HUDEP-2 (cell line): ENCODE measurements at regions not wholly inside any gene's neighbourhood (a gene's known extent, or its start where the extent isn't known, plus 50 kb on each side); places are given as distances from the start of the nearest gene placed in this dataset.
"Not testable (repeated sequence)": the region's sequence is repeated elsewhere in the genome, so short reads cannot be mapped to it uniquely, and the experiment has no call there.

Experiments used
- DNase-seq, 76 experiments: peaks; one replicate each; lab custom pipeline; 2025; ENCODE audit not compliant: unreplicated experiment in 76 of 76; lab: John Stamatoyannopoulos, UW

- no peak for DNase-seq
Measured at GRCh38 chr1:58931024-58931423, 147.2 kb upstream of the JUN start.

DNA sequence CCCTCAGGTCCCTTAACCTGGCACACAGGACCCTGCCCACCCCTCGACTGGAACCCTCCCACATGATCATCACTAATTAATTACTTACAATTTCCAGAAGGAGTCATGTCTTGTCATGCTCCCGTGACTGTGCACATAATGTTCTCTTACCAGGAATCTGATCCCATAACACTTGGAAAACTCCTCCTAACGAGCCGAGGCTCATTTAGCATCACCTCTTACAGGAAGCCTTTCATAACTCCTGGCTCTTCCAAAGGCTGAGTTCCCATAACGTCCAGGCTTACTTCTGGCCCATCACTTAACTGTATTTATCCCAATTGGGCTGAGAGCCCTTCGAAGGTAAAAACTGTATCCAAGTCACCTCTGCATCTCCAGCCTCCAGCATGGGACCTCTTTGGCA lies 147.9 kb upstream of the JUN start:
- no peak for DNase-seq

- DNase-seq: peak in 1 of 76 experiments; percentile 12
Measured at GRCh38 chr1:58932859-58933598, 149.2 kb upstream of the JUN start.

DNA sequence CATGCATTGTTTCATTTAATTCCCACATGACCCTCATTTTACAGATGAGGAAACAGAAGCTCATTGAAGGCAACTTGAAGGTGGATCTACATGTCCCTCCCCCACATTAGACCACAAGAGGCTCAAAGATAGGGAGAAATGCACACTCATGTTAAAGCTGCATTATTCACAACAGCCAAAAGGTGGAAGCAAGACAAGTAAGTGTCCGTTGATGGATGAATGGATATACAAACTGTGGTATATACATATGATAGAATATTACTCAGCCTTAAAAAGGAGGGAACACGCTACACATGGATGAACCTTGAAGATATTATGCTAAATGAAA lies 149.7 kb upstream of the JUN start:
- peak in 3 of 76 experiments; percentile 1 to 12 (median 3) for DNase-seq

DNA sequence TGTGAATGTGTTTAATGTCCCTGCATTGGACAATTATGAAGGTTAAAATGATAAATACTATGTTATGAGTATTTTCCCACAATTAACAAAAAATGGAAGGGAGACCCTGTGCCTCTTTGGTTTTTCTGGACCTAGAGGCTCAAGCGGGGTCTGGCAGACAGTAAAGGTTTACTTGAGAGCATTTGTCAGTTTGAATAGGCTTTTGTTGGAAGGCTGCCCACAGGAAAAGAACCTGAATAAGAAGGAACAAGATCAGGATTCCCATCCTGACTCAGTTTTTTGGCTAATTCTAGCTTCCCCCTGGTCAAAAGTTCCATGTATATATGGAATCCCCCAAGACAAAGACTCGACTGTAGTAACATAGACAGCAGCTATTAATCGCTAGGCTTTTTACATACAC lies 150.9 kb upstream of the JUN start:
- no peak for DNase-seq

DNA sequence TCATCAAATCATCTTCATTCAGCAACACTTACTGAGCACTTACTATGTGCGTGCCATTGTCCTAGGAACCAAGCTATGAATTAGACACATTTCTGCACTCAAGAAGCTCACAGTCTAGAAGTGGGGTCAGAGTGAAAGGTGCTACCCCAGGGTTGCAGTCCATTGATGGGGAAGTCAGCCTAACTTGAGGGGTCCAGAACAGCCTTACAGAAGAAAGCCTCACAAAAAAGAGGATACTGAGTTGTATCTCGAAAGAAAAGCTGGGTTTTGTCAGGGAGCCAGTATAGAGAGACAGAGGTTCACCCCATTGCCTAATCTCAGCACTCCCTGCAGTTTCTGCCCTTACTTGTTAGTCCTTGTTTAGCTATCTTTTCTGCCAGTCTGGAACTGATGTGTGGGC lies 153.1 kb upstream of the JUN start:
- no peak for DNase-seq

- no peak for DNase-seq
Measured at GRCh38 chr1:58939146-58939545, 155.3 kb upstream of the JUN start.

- DNase-seq: no peak
Measured at GRCh38 chr1:58939666-58940370, 156.0 kb upstream of the JUN start.

DNA sequence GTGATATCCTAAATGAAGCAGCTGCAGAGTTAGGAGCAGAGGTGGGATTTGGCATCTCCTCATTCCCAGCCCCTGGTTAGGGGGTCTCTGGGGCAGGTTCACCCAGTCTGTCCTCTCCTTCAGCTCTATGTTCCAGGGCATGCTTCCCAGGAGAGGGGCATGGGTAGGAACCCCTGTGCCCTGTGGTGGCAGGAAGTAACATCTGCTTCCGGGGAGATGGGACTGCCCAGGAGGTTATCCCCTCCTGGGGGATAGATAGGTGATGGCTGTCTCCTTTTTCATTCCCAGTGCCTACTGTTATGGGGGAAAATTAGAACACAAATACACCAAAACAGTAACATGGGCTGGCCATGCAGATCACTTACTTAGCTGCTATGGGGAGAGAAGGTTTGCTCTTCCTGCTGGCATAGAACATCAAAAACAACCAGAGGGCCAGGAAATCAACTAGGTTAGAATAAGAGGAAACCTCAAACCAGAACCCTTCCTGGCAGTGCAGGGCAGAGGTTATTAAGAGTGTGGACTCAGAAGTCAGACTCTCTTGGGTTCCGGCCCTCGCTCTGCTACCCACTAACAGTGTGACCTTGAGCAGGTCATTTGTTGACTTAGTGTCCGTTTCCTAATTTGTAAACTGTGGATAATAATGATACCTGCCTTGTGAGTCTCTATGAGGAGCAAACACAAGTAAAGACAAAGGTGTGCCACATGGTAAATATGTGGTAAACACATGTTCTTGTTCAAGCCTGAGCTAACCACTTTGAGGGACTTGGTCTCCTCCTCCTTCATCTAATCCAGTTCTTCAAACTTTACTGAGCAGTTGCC lies 157.8 kb upstream of the JUN start:
- DNase-seq: no peak

- no peak for DNase-seq
Measured at GRCh38 chr1:58942759-58943191, 158.9 kb upstream of the JUN start.

DNA sequence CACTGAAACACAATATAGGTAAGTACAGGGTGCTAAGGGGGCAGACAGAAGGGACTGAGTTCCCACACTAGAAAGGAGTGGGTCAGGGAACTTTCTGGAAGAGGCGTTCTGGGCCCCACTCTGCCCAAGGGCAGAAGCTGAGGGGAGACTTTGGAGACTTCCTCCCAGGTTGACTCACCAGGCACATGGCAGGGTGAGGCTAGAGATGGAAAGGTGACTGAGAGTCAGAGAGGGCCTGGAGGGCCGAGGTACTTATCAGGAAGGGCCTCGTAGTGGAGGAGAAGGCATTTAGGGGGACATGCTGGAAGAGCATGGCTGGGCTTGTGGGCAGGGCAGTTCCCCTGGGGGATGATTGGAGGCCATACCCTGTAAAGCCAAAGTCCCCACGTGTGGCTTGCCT lies 159.9 kb upstream of the JUN start:
- no peak for DNase-seq

GRCh38 chr1:58944439-58944838 lies 160.6 kb upstream of the JUN start:
- DNase-seq: no peak

- DNase-seq: no peak
Measured at GRCh38 chr1:58946390-58946789, 162.5 kb upstream of the JUN start.

GRCh38 chr1:58948671-58949070 lies 164.8 kb upstream of the JUN start:
- DNase-seq: no peak

GRCh38 chr1:58949551-58950220 lies 165.8 kb upstream of the JUN start:
- no peak for DNase-seq

DNA sequence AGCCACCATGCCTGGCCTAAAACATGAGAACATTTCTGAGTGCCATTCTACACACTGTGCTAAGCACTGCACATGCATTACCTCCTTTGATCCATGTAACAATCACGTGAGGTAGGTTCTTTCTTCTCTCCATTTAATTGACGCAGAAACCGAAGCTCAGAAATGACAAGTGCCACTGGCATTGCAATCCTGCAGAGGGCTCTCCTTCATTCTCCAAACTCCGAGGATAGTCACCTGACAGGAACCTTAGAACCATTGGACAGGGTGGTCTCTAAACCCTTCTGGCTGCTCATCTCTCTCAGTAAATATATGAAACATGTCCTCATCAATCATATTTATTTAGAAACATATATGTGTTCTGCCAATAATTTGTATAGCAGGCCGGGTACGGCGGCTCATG lies 167.1 kb upstream of the JUN start:
- no peak for DNase-seq

DNA sequence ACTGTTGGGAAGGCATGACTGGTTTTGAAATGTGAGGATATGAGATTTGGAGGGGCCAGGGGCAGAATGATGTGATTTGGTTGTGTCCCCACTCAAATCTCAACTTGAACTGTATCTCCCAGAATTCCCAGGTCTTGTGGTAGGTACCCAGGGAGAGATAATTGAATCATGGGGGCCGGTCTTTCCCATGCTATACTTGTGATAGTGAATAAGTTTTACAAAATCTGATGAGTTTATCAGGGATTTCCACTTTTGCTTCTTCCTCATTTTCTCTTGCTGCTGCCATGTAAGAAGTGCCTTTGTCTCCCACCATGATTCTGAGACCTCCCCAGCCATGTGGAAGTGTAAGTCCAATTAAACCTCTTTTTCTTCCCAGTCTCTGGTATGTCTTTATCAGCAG lies 170.1 kb upstream of the JUN start:
- DNase-seq: not testable (repeated sequence)

DNA sequence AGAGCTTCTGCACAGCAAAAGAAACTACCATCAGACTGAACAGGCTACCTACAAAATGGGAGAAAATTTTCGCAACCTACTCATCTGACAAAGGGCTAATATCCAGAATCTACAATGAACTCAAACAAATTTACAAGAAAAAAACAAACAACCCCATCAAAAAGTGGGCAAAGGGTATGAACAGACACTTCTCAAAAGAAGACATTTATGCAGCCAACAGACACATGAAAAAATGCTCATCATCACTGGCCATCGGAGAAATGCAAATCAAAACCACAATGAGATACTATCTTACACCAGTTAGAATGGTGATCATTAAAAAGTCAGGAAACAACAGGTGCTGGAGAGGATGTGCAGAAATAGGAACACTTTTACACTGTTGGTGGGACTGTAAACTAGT lies 179.4 kb upstream of the JUN start:
- DNase-seq: not testable (repeated sequence)

- no peak for DNase-seq
Measured at GRCh38 chr1:58964428-58964827, 180.6 kb upstream of the JUN start.

GRCh38 chr1:58964880-58965279 lies 181.0 kb upstream of the JUN start:
- DNase-seq: no peak
